ENCODE measurements at regions not wholly inside any gene's neighbourhood (a gene's known extent, or its start where the extent isn't known, plus 50 kb on each side); places are given as distances from the start of the nearest gene placed in this dataset.

DNA sequence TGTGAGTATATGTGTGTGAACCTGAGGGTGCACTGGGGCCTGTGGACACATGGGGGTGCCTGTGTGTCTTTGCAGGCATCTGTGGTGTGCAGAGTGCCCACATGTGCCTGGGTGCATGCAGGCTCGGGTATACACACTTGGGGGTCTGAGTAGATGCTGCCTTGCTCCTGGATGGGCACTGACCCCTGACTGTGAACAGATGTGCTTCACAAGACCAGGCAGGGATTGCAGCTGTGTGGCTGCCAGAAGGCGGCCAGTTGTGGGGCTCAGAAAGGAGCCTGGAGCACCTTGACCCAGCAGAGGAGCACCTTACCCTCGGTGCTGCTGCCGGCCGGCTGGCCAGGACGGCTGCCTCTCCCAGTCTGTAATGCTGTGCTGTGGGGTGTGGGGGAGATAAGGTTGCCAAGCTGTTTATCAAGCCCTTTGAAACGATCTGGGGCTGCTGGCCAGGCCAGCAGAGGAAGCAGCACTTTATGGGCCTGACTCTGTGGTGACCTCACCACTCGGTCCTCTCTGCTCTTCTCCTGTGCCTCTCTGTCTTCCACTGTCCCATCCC, 55.5 kb upstream of the MRPS22 start (continued):
- TF ChIP-seq CHD4 (IDR thresholded peaks at IDR 0.05; ENCODE audit: insufficient read depth, insufficient replicate concordance, low read depth, low read length, poor library complexity, severe bottlenecking) (no peak), SRSF3 (IDR thresholded peaks at IDR 0.05; ENCODE audit: insufficient read depth, low read length) (no peak), ZNF75A (CRISPR knock-in tag; IDR thresholded peaks at IDR 0.05) (no peak), TAF15 (IDR thresholded peaks at IDR 0.05; ENCODE audit: low read depth, low read length) (no peak), ZNF408 (CRISPR knock-in tag; IDR thresholded peaks at IDR 0.05; ENCODE audit: low read depth) (no peak), FOXM1 (IDR thresholded peaks at IDR 0.05; ENCODE audit: low read depth) (peak; percentile 33; the same call in 1 of the 2 replicates), FOXM1 (CRISPR knock-in tag; IDR thresholded peaks at IDR 0.05; ENCODE audit: low read depth) (no peak), NONO (IDR thresholded peaks at IDR 0.05; ENCODE audit: low read depth in 2 of 2, low read length in 1 of 2) (no peak), KHSRP (IDR thresholded peaks at IDR 0.05) (no peak), ZNF695 (CRISPR knock-in tag; IDR thresholded peaks at IDR 0.05) (no peak), MYC (IDR thresholded peaks at IDR 0.05; ENCODE audit: low read depth, low read length) (peak; percentile 59; the same call in 1 of the 2 replicates), MYC (CRISPR knock-in tag; IDR thresholded peaks at IDR 0.05; ENCODE audit: borderline replicate concordance, low read depth) (no peak), RHOXF2B (CRISPR knock-in tag; conservative IDR thresholded peaks at IDR 0.05) (no peak), EWSR1 (IDR thresholded peaks at IDR 0.05; ENCODE audit: borderline replicate concordance, low read depth, partially characterized antibody) (no peak), HSF4 (CRISPR knock-in tag; IDR thresholded peaks at IDR 0.05; ENCODE audit: borderline replicate concordance) (no peak), PML (IDR thresholded peaks at IDR 0.05; ENCODE audit: low read length) (peak; percentile 78), NR1H2 (CRISPR knock-in tag; IDR thresholded peaks at IDR 0.05) (no peak), NEUROD1 (IDR thresholded peaks at IDR 0.05; ENCODE audit: borderline replicate concordance, low read depth, low read length, partially characterized antibody) (peak; percentile 21), STAT5B (CRISPR knock-in tag; IDR thresholded peaks at IDR 0.05) (no peak), SAP30 (IDR thresholded peaks at IDR 0.05; ENCODE audit: borderline replicate concordance, insufficient read depth, low read depth, low read length, poor library complexity, severe bottlenecking) (no peak), SMARCB1 (IDR thresholded peaks at IDR 0.05; ENCODE audit: insufficient read length, low read depth) (no peak), MCM3 (IDR thresholded peaks at IDR 0.05) (no peak), ZNF707 (CRISPR knock-in tag; conservative IDR thresholded peaks at IDR 0.05) (no peak), ZNF764 (CRISPR knock-in tag; IDR thresholded peaks at IDR 0.05; ENCODE audit: low read depth) (no peak), TAF9B (IDR thresholded peaks at IDR 0.05; ENCODE audit: partially characterized antibody) (no peak), SP2 (IDR thresholded peaks at IDR 0.05; ENCODE audit: extremely low read depth, low read depth, low read length, poor library complexity, severe bottlenecking) (no peak), MAFF (IDR thresholded peaks at IDR 0.05; ENCODE audit: low read length) (no peak), SIN3B (IDR thresholded peaks at IDR 0.05; ENCODE audit: low read depth) (no peak), ASH1L (IDR thresholded peaks at IDR 0.05; ENCODE audit: borderline replicate concordance, low read depth, partially characterized antibody) (no peak)
- TF ChIP-seq, protein P1, sequence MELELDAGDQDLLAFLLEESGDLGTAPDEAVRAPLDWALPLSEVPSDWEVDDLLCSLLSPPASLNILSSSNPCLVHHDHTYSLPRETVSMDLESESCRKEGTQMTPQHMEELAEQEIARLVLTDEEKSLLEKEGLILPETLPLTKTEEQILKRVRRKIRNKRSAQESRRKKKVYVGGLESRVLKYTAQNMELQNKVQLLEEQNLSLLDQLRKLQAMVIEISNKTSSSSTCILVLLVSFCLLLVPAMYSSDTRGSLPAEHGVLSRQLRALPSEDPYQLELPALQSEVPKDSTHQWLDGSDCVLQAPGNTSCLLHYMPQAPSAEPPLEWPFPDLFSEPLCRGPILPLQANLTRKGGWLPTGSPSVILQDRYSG (tag; conservative IDR thresholded peaks at IDR 0.05; ENCODE audit: low read depth): no peak
